Subcutaneous abdominal adipose tissue (tissue), 5 donors: ENCODE measurements at regions not wholly inside any gene's neighbourhood (a gene's known extent, or its start where the extent isn't known, plus 50 kb on each side); places are given as distances from the start of the nearest gene placed in this dataset.

Experiments used
- H3K27ac ChIP-seq: one replicate; pipeline ENCODE4 v1.7.0; 2013; ENCODE audit warnings: low read depth, mild to moderate bottlenecking, inconsistent platforms, low read length, moderate library complexity
- H3K27me3 ChIP-seq, 5 donors: one replicate each; pipeline ENCODE4 v1.7.0; 2013; ENCODE audit warnings: low read length in 5 of 5, inconsistent platforms in 1 of 5; ENCODE audit not compliant: control insufficient read depth in 5 of 5, insufficient read depth in 4 of 5
- H3K36me3 ChIP-seq, 5 donors: one replicate each; pipeline ENCODE4 v1.7.0; 2013; ENCODE audit warnings: low read length in 5 of 5; ENCODE audit not compliant: control insufficient read depth in 5 of 5, insufficient read depth in 5 of 5
- H3K4me1 ChIP-seq, 5 donors: one replicate each; pipeline ENCODE4 v1.7.0; 2013; ENCODE audit warnings: low read length in 5 of 5, mild to moderate bottlenecking in 3 of 5, moderate library complexity in 1 of 5; ENCODE audit not compliant: control insufficient read depth in 5 of 5, insufficient read depth in 5 of 5
- H3K4me3 ChIP-seq, 5 donors: one replicate each; pipeline ENCODE4 v1.7.0; 2013; ENCODE audit warnings: low read length in 5 of 5, low read depth in 1 of 5
- H3K9ac ChIP-seq, 5 donors: one replicate each; pipeline ENCODE4 v1.7.0; 2013; ENCODE audit warnings: low read length in 5 of 5, mild to moderate bottlenecking in 4 of 5, moderate library complexity in 3 of 5
- H3K9me3 ChIP-seq, 5 donors: one replicate each; pipeline ENCODE4 v1.7.0; 2013; ENCODE audit warnings: low read length in 5 of 5; ENCODE audit not compliant: control insufficient read depth in 5 of 5
- donor health status: healthy.
- donor health status: healthy.
- donor health status: healthy.
- donor health status: healthy.
- donor health status: healthy.

GRCh38 chr4:136812100-136812880 is 720.0 kb downstream of the PCDH18 start:
- H3K4me1 ChIP-seq, result no peaks in the 10 kb centered on the region
- H3K27me3 ChIP-seq, result no peaks in the 10 kb centered on the region
- H3K9me3 ChIP-seq, result peaks cover 0 to 11% (median 4%) of the 10 kb centered on the region in 5 donors
- H3K27ac ChIP-seq, result no peak overlapping the region
- no peak overlapping the region for H3K4me3 ChIP-seq
- no peak overlapping the region for H3K9ac ChIP-seq
- H3K36me3 ChIP-seq, result no peaks in the 10 kb centered on the region

GRCh38 chr4:136811496-136812077 is 720.7 kb downstream of the PCDH18 start:
- Histone ChIP-seq H3K9ac (no peak overlapping the region), H3K27ac (no peak overlapping the region), H3K4me3 (no peak overlapping the region), H3K9me3 (peaks cover 0 to 11% (median 4%) of the 10 kb centered on the region in 5 donors), H3K4me1 (no peaks in the 10 kb centered on the region), H3K27me3 (no peaks in the 10 kb centered on the region), H3K36me3 (no peaks in the 10 kb centered on the region)

GRCh38 chr4:136810626-136811025 is 721.7 kb downstream of the PCDH18 start:
- Histone ChIP-seq H3K9ac (no peak overlapping the region), H3K27ac (no peak overlapping the region), H3K4me1 (no peaks in the 10 kb centered on the region), H3K27me3 (no peaks in the 10 kb centered on the region), H3K9me3 (peaks cover 0 to 17% (median 4%) of the 10 kb centered on the region in 5 donors), H3K4me3 (no peak overlapping the region), H3K36me3 (no peaks in the 10 kb centered on the region)

GRCh38 chr4:136806844-136807243 is 725.5 kb downstream of the PCDH18 start:
- peaks cover 0 to 13% (median 4%) of the 10 kb centered on the region in 5 donors for H3K9me3 ChIP-seq
- no peak overlapping the region for H3K27ac ChIP-seq
- no peaks in the 10 kb centered on the region for H3K36me3 ChIP-seq
- H3K4me1 ChIP-seq, result no peaks in the 10 kb centered on the region
- H3K4me3 ChIP-seq, result no peak overlapping the region
- H3K27me3 ChIP-seq, result no peaks in the 10 kb centered on the region
- no peak overlapping the region for H3K9ac ChIP-seq

- Histone ChIP-seq H3K36me3 (no peaks in the 10 kb centered on the region), H3K9me3 (peaks cover 0 to 8% (median 0%) of the 10 kb centered on the region in 5 donors), H3K4me1 (no peaks in the 10 kb centered on the region), H3K27me3 (no peaks in the 10 kb centered on the region), H3K4me3 (no peak overlapping the region), H3K9ac (no peak overlapping the region), H3K27ac (no peak overlapping the region)
These were observed 726.7 kb downstream of the PCDH18 start for GRCh38 chr4:136805617-136806016.

GRCh38 chr4:136803433-136803832 is 728.9 kb downstream of the PCDH18 start:
- no peak overlapping the region for H3K4me3 ChIP-seq
- H3K27me3 ChIP-seq, result no peaks in the 10 kb centered on the region
- no peak overlapping the region for H3K27ac ChIP-seq
- no peaks in the 10 kb centered on the region for H3K4me1 ChIP-seq
- no peak overlapping the region for H3K9ac ChIP-seq
- peaks cover 0 to 8% (median 0%) of the 10 kb centered on the region in 5 donors for H3K9me3 ChIP-seq
- H3K36me3 ChIP-seq, result no peaks in the 10 kb centered on the region

- Histone ChIP-seq H3K4me3 (no peak overlapping the region), H3K27me3 (no peaks in the 10 kb centered on the region), H3K9ac (no peak overlapping the region), H3K36me3 (no peaks in the 10 kb centered on the region), H3K27ac (no peak overlapping the region), H3K4me1 (no peaks in the 10 kb centered on the region), H3K9me3 (no peaks in the 10 kb centered on the region)
These were observed 732.0 kb downstream of the PCDH18 start for GRCh38 chr4:136800248-136800647.

- Histone ChIP-seq H3K27ac (no peak overlapping the region), H3K36me3 (no peaks in the 10 kb centered on the region), H3K4me3 (no peak overlapping the region), H3K27me3 (no peaks in the 10 kb centered on the region), H3K9ac (no peak overlapping the region), H3K9me3 (no peaks in the 10 kb centered on the region), H3K4me1 (no peaks in the 10 kb centered on the region)
These were observed 735.3 kb downstream of the PCDH18 start for GRCh38 chr4:136796953-136797352.

- H3K4me3 ChIP-seq, result no peak overlapping the region
These were observed 738.4 kb downstream of the PCDH18 start for GRCh38 chr4:136793848-136794247.

GRCh38 chr4:136784326-136784725 is 748.0 kb downstream of the PCDH18 start:
- H3K4me3 ChIP-seq, result no peak overlapping the region
- H3K4me1 ChIP-seq, result no peaks in the 10 kb centered on the region
- no peak overlapping the region for H3K27ac ChIP-seq
- H3K36me3 ChIP-seq, result no peaks in the 10 kb centered on the region
- H3K27me3 ChIP-seq, result no peaks in the 10 kb centered on the region
- no peak overlapping the region for H3K9ac ChIP-seq
- peaks cover 0 to 4% (median 0%) of the 10 kb centered on the region in 5 donors for H3K9me3 ChIP-seq

More at GRCh38 chr4:136793848-136794247, 738.4 kb downstream of the PCDH18 start:
- H3K36me3 ChIP-seq, result no peaks in the 10 kb centered on the region
- no peaks in the 10 kb centered on the region for H3K9me3 ChIP-seq
- no peak overlapping the region for H3K27ac ChIP-seq
- no peaks in the 10 kb centered on the region for H3K27me3 ChIP-seq
- H3K4me1 ChIP-seq, result no peaks in the 10 kb centered on the region
- no peak overlapping the region for H3K9ac ChIP-seq
